Adipocyte (in vitro differentiated cells): ENCODE measurements at regions not wholly inside any gene's neighbourhood (a gene's known extent, or its start where the extent isn't known, plus 50 kb on each side); places are given as distances from the start of the nearest gene placed in this dataset.
A peak's percentile ranks its signal among the peaks of the same experiment; 100 is the strongest.
"Not testable (repeated sequence)": the region's sequence is repeated elsewhere in the genome, so short reads cannot be mapped to it uniquely, and the experiment has no call there.

ENCODE experiments used
- DNase-seq: peaks from one replicate; pipeline ENCODE4 v3.0.0-alpha.2; 2015; ENCODE audit warnings: low read depth
- H3K27me3 ChIP-seq: replicated peaks from 2 replicates; pipeline ENCODE4 v1.7.0; 2013; ENCODE audit warnings: mild to moderate bottlenecking, low read length, moderate library complexity; ENCODE audit not compliant: control insufficient read depth, insufficient read depth
- H3K36me3 ChIP-seq: 2 replicates; pipeline ENCODE4 v1.7.0; 2013; ENCODE audit warnings: low read length, mild to moderate bottlenecking, moderate library complexity; ENCODE audit not compliant: control insufficient read depth, insufficient read depth, severe bottlenecking
- H3K4me1 ChIP-seq: 2 replicates; pipeline ENCODE4 v1.7.0; 2013; ENCODE audit warnings: mild to moderate bottlenecking, low read length, moderate library complexity; ENCODE audit not compliant: control insufficient read depth, insufficient read depth
- H3K4me3 ChIP-seq: 2 replicates; pipeline ENCODE4 v1.7.0; 2013; ENCODE audit warnings: mild to moderate bottlenecking, low read length, moderate library complexity
- H3K9ac ChIP-seq: 2 replicates; pipeline ENCODE4 v1.7.0; 2013; ENCODE audit warnings: mild to moderate bottlenecking, low read length, moderate library complexity
- H3K9me3 ChIP-seq: 2 replicates; pipeline ENCODE4 v1.7.0; 2013; ENCODE audit warnings: mild to moderate bottlenecking, low read length, moderate library complexity; ENCODE audit not compliant: control insufficient read depth

GRCh38 chr2:128505575-128506526 is 187.2 kb upstream of the HS6ST1 start:
- H3K9me3 ChIP-seq, result no peaks in the 10 kb centered on the region
- no peak overlapping the region for H3K4me3 ChIP-seq
- no peak for DNase-seq
- no peaks in the 10 kb centered on the region for H3K36me3 ChIP-seq
- peaks cover 4% of the 10 kb centered on the region for H3K27me3 ChIP-seq
- H3K4me1 ChIP-seq, result peaks cover under 1% of the 10 kb centered on the region
- no peak overlapping the region for H3K9ac ChIP-seq

- Histone ChIP-seq H3K4me3 (no peak overlapping the region), H3K27me3 (peaks cover 1% of the 10 kb centered on the region), H3K36me3 (no peaks in the 10 kb centered on the region), H3K9ac (no peak overlapping the region), H3K4me1 (peaks cover 3% of the 10 kb centered on the region), H3K9me3 (no peaks in the 10 kb centered on the region)
- no peak for DNase-seq
Measured at GRCh38 chr2:128506534-128506933, 187.9 kb upstream of the HS6ST1 start.

GRCh38 chr2:128510701-128511397 is 192.2 kb upstream of the HS6ST1 start:
- Histone ChIP-seq H3K9me3 (no peaks in the 10 kb centered on the region), H3K27me3 (no peaks in the 10 kb centered on the region), H3K4me3 (no peak overlapping the region), H3K4me1 (peaks cover 3% of the 10 kb centered on the region), H3K36me3 (no peaks in the 10 kb centered on the region), H3K9ac (no peak overlapping the region)
- peak; percentile 73 for DNase-seq

- no peak for DNase-seq
- Histone ChIP-seq H3K4me3 (no peak overlapping the region), H3K9ac (no peak overlapping the region), H3K4me1 (peaks cover 3% of the 10 kb centered on the region), H3K27me3 (no peaks in the 10 kb centered on the region), H3K36me3 (no peaks in the 10 kb centered on the region), H3K9me3 (no peaks in the 10 kb centered on the region)
Measured at GRCh38 chr2:128511731-128512378, 193.2 kb upstream of the HS6ST1 start.

GRCh38 chr2:128512379-128513115 is 193.9 kb upstream of the HS6ST1 start:
- no peak for DNase-seq
- no peaks in the 10 kb centered on the region for H3K9me3 ChIP-seq
- no peak overlapping the region for H3K9ac ChIP-seq
- H3K4me1 ChIP-seq, result peaks cover 3% of the 10 kb centered on the region
- H3K27me3 ChIP-seq, result no peaks in the 10 kb centered on the region
- no peak overlapping the region for H3K4me3 ChIP-seq
- no peaks in the 10 kb centered on the region for H3K36me3 ChIP-seq

GRCh38 chr2:128513116-128513960 is 194.7 kb upstream of the HS6ST1 start:
- no peak for DNase-seq
- Histone ChIP-seq H3K4me1 (peaks cover 3% of the 10 kb centered on the region), H3K9ac (no peak overlapping the region), H3K36me3 (no peaks in the 10 kb centered on the region), H3K4me3 (no peak overlapping the region), H3K9me3 (no peaks in the 10 kb centered on the region), H3K27me3 (no peaks in the 10 kb centered on the region)

GRCh38 chr2:128513961-128514283 is 195.3 kb upstream of the HS6ST1 start:
- H3K9ac ChIP-seq, result no peak overlapping the region
- H3K4me1 ChIP-seq, result peaks cover 3% of the 10 kb centered on the region
- H3K4me3 ChIP-seq, result no peak overlapping the region
- DNase-seq, result no peak
- H3K36me3 ChIP-seq, result no peaks in the 10 kb centered on the region
- no peaks in the 10 kb centered on the region for H3K27me3 ChIP-seq
- no peaks in the 10 kb centered on the region for H3K9me3 ChIP-seq

GRCh38 chr2:128514555-128514955 is 195.9 kb upstream of the HS6ST1 start:
- H3K27me3 ChIP-seq, result no peaks in the 10 kb centered on the region
- H3K4me1 ChIP-seq, result peaks cover 3% of the 10 kb centered on the region
- H3K9me3 ChIP-seq, result no peaks in the 10 kb centered on the region
- no peak overlapping the region for H3K9ac ChIP-seq
- no peak for DNase-seq
- no peak overlapping the region for H3K4me3 ChIP-seq
- no peaks in the 10 kb centered on the region for H3K36me3 ChIP-seq

GRCh38 chr2:128516938-128517337 is 198.3 kb upstream of the HS6ST1 start:
- no peaks in the 10 kb centered on the region for H3K27me3 ChIP-seq
- no peak overlapping the region for H3K9ac ChIP-seq
- no peaks in the 10 kb centered on the region for H3K36me3 ChIP-seq
- H3K4me3 ChIP-seq, result no peak overlapping the region
- no peaks in the 10 kb centered on the region for H3K9me3 ChIP-seq
- DNase-seq, result no peak
- no peaks in the 10 kb centered on the region for H3K4me1 ChIP-seq

- H3K36me3 ChIP-seq, H3K9me3 ChIP-seq, H3K9ac ChIP-seq, DNase-seq, H3K4me1 ChIP-seq, H3K27me3 ChIP-seq, H3K4me3 ChIP-seq: not testable (repeated sequence)
Measured at GRCh38 chr2:128519028-128519427, 200.4 kb upstream of the HS6ST1 start.
